IMR-90 (cell line): ENCODE measurements at regions not wholly inside any gene's neighbourhood (a gene's known extent, or its start where the extent isn't known, plus 50 kb on each side); places are given as distances from the start of the nearest gene placed in this dataset.

ENCODE experiments used
- ATAC-seq: fragments of 200-7000 bp; cut with Tn5 transposase; 2 replicates; pipeline ENCODE4 v1.9.1; 2020; ENCODE audit warnings: low read depth, mild to moderate bottlenecking, moderate library complexity
- BruUV-seq: library from RNA; stranded (reverse); fragments of 400-500 nt; replicated peaks from 2 replicates; lab custom pipeline; 2021; lab: Mats Ljungman, UMichigan
- CTCF ChIA-PET: fragments of 300-600 bp; formaldehyde crosslinking; extraction: SDS; loops from one replicate; lab custom pipeline; 2021; ENCODE audit warnings: antibody characterized with exemption; lab: Yijun Ruan, JAX
- POLR2A ChIA-PET: fragments of 300-600 bp; sonication (Branson Sonifier 250); formaldehyde crosslinking; loops from one replicate; lab custom pipeline; 2022; ENCODE audit warnings: antibody characterized with exemption; ENCODE audit not compliant: unreplicated experiment; lab: Charles Lee
- DNase-seq: peaks from one replicate; pipeline ENCODE4 v3.0.0; 2013
- H2AFZ ChIP-seq: replicated peaks from 2 replicates; pipeline ENCODE3; 2013; ENCODE audit warnings: low read length, mild to moderate bottlenecking; ENCODE audit not compliant: poor library complexity
- H2AK5ac ChIP-seq: 2 replicates; pipeline ENCODE4 v1.6.1; 2013; ENCODE audit warnings: low read depth, low read length, inconsistent platforms
- H2AK9ac ChIP-seq: replicated peaks from 2 replicates; pipeline ENCODE3; 2013; ENCODE audit warnings: mild to moderate bottlenecking, low read depth, low read length, moderate library complexity; ENCODE audit not compliant: poor library complexity
- H2BK120ac ChIP-seq: 2 replicates; pipeline ENCODE4 v1.6.1; 2013; ENCODE audit warnings: low read depth, low read length, inconsistent platforms
- H2BK15ac ChIP-seq: 3 replicates; pipeline ENCODE4 v1.6.1; 2013; ENCODE audit warnings: low read depth, low read length, inconsistent platforms
- H2BK20ac ChIP-seq: 2 replicates; pipeline ENCODE4 v1.6.1; 2013; ENCODE audit warnings: low read depth, mild to moderate bottlenecking, inconsistent platforms, low read length, moderate library complexity
- H2BK5ac ChIP-seq: 2 replicates; pipeline ENCODE4 v1.6.1; 2013; ENCODE audit warnings: mild to moderate bottlenecking, low read depth, low read length, inconsistent platforms; ENCODE audit not compliant: poor library complexity, severe bottlenecking
- H3K14ac ChIP-seq: replicated peaks from 2 replicates; pipeline ENCODE4 v1.6.1; 2013; ENCODE audit warnings: low read depth, low read length, inconsistent platforms
- H3K18ac ChIP-seq: 2 replicates; pipeline ENCODE4 v1.6.1; 2013; ENCODE audit warnings: low read depth, low read length, control low read depth
- H3K23ac ChIP-seq: 2 replicates; pipeline ENCODE4 v1.6.1; 2013; ENCODE audit warnings: low read depth, low read length, inconsistent platforms
- H3K27ac ChIP-seq: 2 replicates; pipeline ENCODE4 v1.5.1; 2013; ENCODE audit warnings: mild to moderate bottlenecking, control low read depth, low read length; ENCODE audit not compliant: insufficient read depth
- H3K27me3 ChIP-seq: 2 replicates; pipeline ENCODE4 v1.6.1; 2013; ENCODE audit warnings: low read length; ENCODE audit not compliant: control insufficient read depth, insufficient read depth
- H3K36me3 ChIP-seq: 2 replicates; pipeline ENCODE4 v1.6.1; 2013; ENCODE audit warnings: low read length, mixed read lengths; ENCODE audit not compliant: control insufficient read depth, insufficient read depth
- H3K4ac ChIP-seq: 2 replicates; pipeline ENCODE4 v1.6.1; 2013; ENCODE audit warnings: low read depth, low read length, inconsistent platforms
- H3K4me1 ChIP-seq: 2 replicates; pipeline ENCODE4 v1.6.1; 2013; ENCODE audit warnings: low read length, mixed read lengths; ENCODE audit not compliant: control insufficient read depth, insufficient read depth
- H3K4me2 ChIP-seq: 2 replicates; pipeline ENCODE4 v1.6.1; 2013; ENCODE audit warnings: low read depth, mild to moderate bottlenecking, control low read depth, low read length, moderate library complexity
- H3K4me3 ChIP-seq: 2 replicates; pipeline ENCODE4 v1.5.1; 2013; ENCODE audit warnings: low read depth, mild to moderate bottlenecking, control low read depth, low read length, moderate library complexity; ENCODE audit not compliant: insufficient read depth
- H3K56ac ChIP-seq: 2 replicates; pipeline ENCODE4 v1.6.1; 2013; ENCODE audit warnings: low read length, inconsistent platforms; ENCODE audit not compliant: insufficient read depth; ENCODE audit errors: extremely low read depth
- H3K79me1 ChIP-seq, 2 experiments: 2 replicates each; pipeline ENCODE4 v1.6.1; 2013; ENCODE audit warnings: low read length in 2 of 2, inconsistent platforms in 1 of 2, low read depth in 1 of 2
- H3K9ac ChIP-seq: 2 replicates; pipeline ENCODE4 v1.6.1; 2013; ENCODE audit warnings: low read depth, low read length, control low read depth
- H3K9me1 ChIP-seq: 2 replicates; pipeline ENCODE4 v1.6.1; 2013; ENCODE audit warnings: low read length, inconsistent platforms; ENCODE audit not compliant: insufficient read depth
- H3K9me3 ChIP-seq: 2 replicates; pipeline ENCODE4 v1.6.1; 2013; ENCODE audit warnings: low read length; ENCODE audit not compliant: control insufficient read depth, insufficient read depth
- H4K20me1 ChIP-seq: 2 replicates; pipeline ENCODE4 v1.6.1; 2013; ENCODE audit warnings: low read length, inconsistent platforms; ENCODE audit not compliant: insufficient read depth
- H4K5ac ChIP-seq: 2 replicates; pipeline ENCODE4 v1.6.1; 2013; ENCODE audit warnings: mild to moderate bottlenecking, low read depth, low read length, control low read depth
- H4K8ac ChIP-seq, 2 experiments: 2 replicates each; pipeline ENCODE4 v1.6.1; 2013; ENCODE audit warnings: low read depth in 2 of 2, low read length in 2 of 2, control low read depth in 1 of 2, inconsistent platforms in 1 of 2
- H4K91ac ChIP-seq: 2 replicates; pipeline ENCODE4 v1.6.1; 2013; ENCODE audit warnings: low read depth, low read length, inconsistent platforms; ENCODE audit not compliant: insufficient read depth
- CEBPB ChIP-seq: IDR thresholded peaks from 2 replicates; pipeline ENCODE4 v1.6.1; 2012; ENCODE audit warnings: low read depth, low read length, improper control_type of control experiment
- CHD1 ChIP-seq: IDR thresholded peaks from 2 replicates; pipeline ENCODE4 v1.6.1; 2012; ENCODE audit warnings: low read depth, low read length, improper control_type of control experiment
- RCOR1 ChIP-seq: IDR thresholded peaks from 2 replicates; pipeline ENCODE4 v1.6.1; 2012; ENCODE audit warnings: mild to moderate bottlenecking, low read length, improper control_type of control experiment; ENCODE audit not compliant: insufficient replicate concordance
- RFX5 ChIP-seq: IDR thresholded peaks from 2 replicates; pipeline ENCODE4 v1.8.0; 2012; ENCODE audit warnings: low read depth, mild to moderate bottlenecking, low read length, moderate library complexity
- SMC3 ChIP-seq: fragments of 150-350 bp; IDR thresholded peaks from 2 replicates; pipeline ENCODE4 v1.6.1; 2016; ENCODE audit warnings: low read depth, mild to moderate bottlenecking, antibody characterized with exemption, low read length, moderate library complexity
- WGBS, 2 experiments: methylation state at CpG; one replicate each; pipeline versions ENCODE4 v1.1.5 to v1.1.7; 2013; ENCODE audit warnings: missing lambda C conversion rate in 2 of 2; ENCODE audit not compliant: insufficient read length in 1 of 2; ENCODE audit errors: extremely low coverage in 2 of 2; 5-methylcytosine and 5-hydroxymethylcytosine counted together
- dilution Hi-C: fragments of 300-500 bp; cut with HindIII; formaldehyde crosslinking; loops from one replicate; pipeline ENCODE4 v1.14.3; 2018; ENCODE audit warnings: low sequenced_read_pairs; ENCODE audit not compliant: unreplicated experiment
- in situ Hi-C: fragments of 300-500 bp; cut with MboI; formaldehyde crosslinking; loops from 3 replicates; pipeline ENCODE4 v1.14.3; 2019; ENCODE audit warnings: low sequenced_read_pairs, inconsistent platforms, mixed read lengths
- intact Hi-C: fragments of 100-400 bp; cut with micrococcal nuclease; formaldehyde crosslinking; loops from 2 replicates; pipeline ENCODE4 v1.10.0; 2022

DNA sequence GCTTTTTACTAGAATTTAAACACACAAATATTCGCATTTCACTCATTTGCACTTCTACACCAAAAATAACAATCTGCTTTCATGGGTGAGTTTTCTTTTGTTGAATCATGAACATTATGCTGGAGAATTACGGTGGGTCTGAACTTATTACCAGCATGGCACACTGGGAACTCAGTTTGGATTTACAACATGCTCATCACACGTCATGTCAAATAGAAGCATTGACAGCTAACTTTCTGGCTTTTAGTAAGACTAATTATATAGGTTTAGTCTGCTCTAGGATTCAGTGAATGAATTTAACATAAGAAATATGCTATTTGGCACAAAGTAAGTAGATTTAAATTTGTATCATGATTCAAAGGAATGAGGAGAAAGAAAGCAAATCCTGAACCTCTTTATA, 290.4 kb downstream of the TMEM167A start:
- DNase-seq (no peak), ATAC-seq (no peak)
- H2BK5ac ChIP-seq: no peak overlapping the region
- intact Hi-C loops: no loop called here
- H2AFZ ChIP-seq: no peak overlapping the region
- H4K5ac ChIP-seq: no peak overlapping the region
- no peaks in the 10 kb centered on the region for H3K4me1 ChIP-seq
- in situ Hi-C loops: loop anchor here (25.0 kb wide), 1 partner anchor 424 kb away; no protein-coding TSS in a partner anchor
- no peak overlapping the region for H3K4ac ChIP-seq
- no peaks in the 10 kb centered on the region for H3K36me3 ChIP-seq
- H3K9me3 ChIP-seq: no peaks in the 10 kb centered on the region
- ChIA-PET CTCF (no interaction called here), POLR2A (no interaction called here)
- no peak overlapping the region for H3K4me3 ChIP-seq
- H2AK9ac ChIP-seq: no peak overlapping the region
- peaks cover 2% of the 10 kb centered on the region; the same call in 1 of the 2 replicates for H3K27me3 ChIP-seq
- H2AK5ac ChIP-seq: no peak overlapping the region
- no peaks in the 10 kb centered on the region for H3K9me1 ChIP-seq
- H2BK20ac ChIP-seq: no peak overlapping the region
- H2BK120ac ChIP-seq: no peak overlapping the region
- WGBS, 2 experiments: no CpG with 5 or more reads among the region's 3 CpGs
- no peak overlapping the region for H3K27ac ChIP-seq
- no peak overlapping the region for H4K8ac ChIP-seq
- no peak overlapping the region for H3K4me2 ChIP-seq
- no peak overlapping the region for H3K18ac ChIP-seq
- TF ChIP-seq CEBPB (no peak), RFX5 (no peak), RCOR1 (no peak), CHD1 (no peak), SMC3 (no peak)
- no peaks in the 10 kb centered on the region for H4K20me1 ChIP-seq
- no peak overlapping the region for H2BK15ac ChIP-seq
- H3K23ac ChIP-seq: no peak overlapping the region
- dilution Hi-C loops: no loop called here
- H3K56ac ChIP-seq: no peak overlapping the region
- BruUV-seq: no TSS peak
- no peak overlapping the region for H3K9ac ChIP-seq
- H4K91ac ChIP-seq: no peak overlapping the region
- no peak overlapping the region for H3K14ac ChIP-seq
- H3K79me1 ChIP-seq: no peaks in the 10 kb centered on the region
